Lower lobe of right lung (tissue), 2 donors: ENCODE measurements at regions not wholly inside any gene's neighbourhood (a gene's known extent, or its start where the extent isn't known, plus 50 kb on each side); places are given as distances from the start of the nearest gene placed in this dataset.
"Not testable (repeated sequence)": the region's sequence is repeated elsewhere in the genome, so short reads cannot be mapped to it uniquely, and the experiment has no call there.

Experiments
- ATAC-seq, 2 donors: fragments of 200-7000 bp; cut with Tn5 transposase; one replicate each; pipeline ENCODE4 v1.9.1; 2020 to 2022; ENCODE audit warnings: mild to moderate bottlenecking in 2 of 2, moderate library complexity in 2 of 2
- DNase-seq: peaks from one replicate; pipeline ENCODE4 v3.0.0-alpha.2; 2020
- H3K27ac ChIP-seq: fragments of 200-600 bp; one replicate; pipeline ENCODE4 v1.8.0; 2022
- H3K27me3 ChIP-seq: fragments of 200-600 bp; one replicate; pipeline ENCODE4 v1.8.0; 2022; ENCODE audit warnings: low read depth
- H3K36me3 ChIP-seq: fragments of 200-600 bp; one replicate; pipeline ENCODE4 v1.8.0; 2022; ENCODE audit warnings: mild to moderate bottlenecking
- H3K4me1 ChIP-seq: fragments of 200-600 bp; one replicate; pipeline ENCODE4 v1.8.0; 2022
- H3K4me3 ChIP-seq: fragments of 200-600 bp; one replicate; pipeline ENCODE4 v1.8.0; 2022; ENCODE audit warnings: mild to moderate bottlenecking
- H3K9me3 ChIP-seq: fragments of 200-600 bp; one replicate; pipeline ENCODE4 v1.8.0; 2022
- CTCF ChIP-seq: fragments of 200-600 bp; IDR thresholded peaks from one replicate; pipeline ENCODE4 v1.8.0; 2022; ENCODE audit warnings: antibody characterized with exemption, mild to moderate bottlenecking
- intact Hi-C: fragments of 100-400 bp; cut with DNase I; formaldehyde crosslinking; loops from one replicate; pipeline ENCODE4 v1.11.0; 2022
- donor health status: DM: no; HTN: yes; CAD: no; lungs with severe emphysema.

- no peak for TF ChIP-seq CTCF
- Histone ChIP-seq H3K4me3 (no peak overlapping the region), H3K4me1 (no peaks in the 10 kb centered on the region), H3K9me3 (no peaks in the 10 kb centered on the region), H3K27me3 (no peaks in the 10 kb centered on the region), H3K27ac (no peak overlapping the region), H3K36me3 (no peaks in the 10 kb centered on the region)
- no peak for DNase-seq
- ATAC-seq, result no peak
- intact Hi-C loops, result no loop called here
Observed at GRCh38 chr2:35163948-35164347, 1191.6 kb upstream of the CRIM1 start.

GRCh38 chr2:35160871-35161270 lies 1194.7 kb upstream of the CRIM1 start:
- H3K9me3 ChIP-seq, result no peaks in the 10 kb centered on the region
- no peaks in the 10 kb centered on the region for H3K36me3 ChIP-seq
- no peak overlapping the region for H3K27ac ChIP-seq
- TF ChIP-seq CTCF, result no peak
- ATAC-seq (no peak), DNase-seq (no peak)
- intact Hi-C loops, result no loop called here
- H3K4me3 ChIP-seq, result no peak overlapping the region
- H3K27me3 ChIP-seq, result no peaks in the 10 kb centered on the region
- H3K4me1 ChIP-seq, result no peaks in the 10 kb centered on the region

GRCh38 chr2:35125871-35126270 lies 1229.7 kb upstream of the CRIM1 start:
- peaks cover 3% of the 10 kb centered on the region for H3K9me3 ChIP-seq
- H3K4me3 ChIP-seq, result no peak overlapping the region
- H3K27me3 ChIP-seq, result no peaks in the 10 kb centered on the region
- H3K4me1 ChIP-seq, result no peaks in the 10 kb centered on the region
- intact Hi-C loops, result no loop called here
- no peaks in the 10 kb centered on the region for H3K36me3 ChIP-seq
- TF ChIP-seq CTCF, result no peak
- no peak for ATAC-seq
- no peak overlapping the region for H3K27ac ChIP-seq
- no peak for DNase-seq

GRCh38 chr2:35125278-35125677 lies 1230.3 kb upstream of the CRIM1 start:
- DNase-seq (no peak), ATAC-seq (no peak)
- intact Hi-C loops, result no loop called here
- H3K36me3 ChIP-seq, result no peaks in the 10 kb centered on the region
- no peaks in the 10 kb centered on the region for H3K4me1 ChIP-seq
- peaks cover 3% of the 10 kb centered on the region for H3K9me3 ChIP-seq
- H3K27me3 ChIP-seq, result no peaks in the 10 kb centered on the region
- no peak for TF ChIP-seq CTCF
- no peak overlapping the region for H3K27ac ChIP-seq
- H3K4me3 ChIP-seq, result no peak overlapping the region

GRCh38 chr2:35116151-35116550 lies 1239.4 kb upstream of the CRIM1 start:
- H3K27me3 ChIP-seq, result no peaks in the 10 kb centered on the region
- ATAC-seq, result peak in 1 of 2 donors; percentile 41
- intact Hi-C loops, result no loop called here
- no peak for TF ChIP-seq CTCF
- no peak overlapping the region for H3K4me3 ChIP-seq
- no peaks in the 10 kb centered on the region for H3K4me1 ChIP-seq
- DNase-seq, result no peak
- no peaks in the 10 kb centered on the region for H3K9me3 ChIP-seq
- no peaks in the 10 kb centered on the region for H3K36me3 ChIP-seq
- no peak overlapping the region for H3K27ac ChIP-seq

GRCh38 chr2:35114765-35115164 lies 1240.8 kb upstream of the CRIM1 start:
- Histone ChIP-seq H3K27me3 (no peaks in the 10 kb centered on the region), H3K4me1 (no peaks in the 10 kb centered on the region), H3K36me3 (no peaks in the 10 kb centered on the region), H3K9me3 (no peaks in the 10 kb centered on the region), H3K27ac (no peak overlapping the region), H3K4me3 (no peak overlapping the region)
- intact Hi-C loops, result no loop called here
- no peak for TF ChIP-seq CTCF
- DNase-seq, result no peak
- ATAC-seq, result no peak

GRCh38 chr2:35112367-35112766 lies 1243.2 kb upstream of the CRIM1 start:
- H3K9me3 ChIP-seq, H3K27me3 ChIP-seq, H3K4me3 ChIP-seq, DNase-seq, ATAC-seq, intact Hi-C loops, H3K36me3 ChIP-seq, H3K4me1 ChIP-seq, H3K27ac ChIP-seq: not testable (repeated sequence)
